ENCODE measurements at regions not wholly inside any gene's neighbourhood (a gene's known extent, or its start where the extent isn't known, plus 50 kb on each side); places are given as distances from the start of the nearest gene placed in this dataset.

- no peak for DNase-seq
Observed at GRCh38 chr3:59644479-59645402, 594.9 kb upstream of the CFAP20DC start.

GRCh38 chr3:59641169-59641899, 591.5 kb upstream of the CFAP20DC start:
- no peak for DNase-seq

GRCh38 chr3:59632760-59633573, 583.1 kb upstream of the CFAP20DC start:
- no peak for DNase-seq

GRCh38 chr3:59631482-59631881, 581.7 kb upstream of the CFAP20DC start:
- no peak for DNase-seq

GRCh38 chr3:59621037-59621436, 571.2 kb upstream of the CFAP20DC start:
- no peak for DNase-seq

- no peak for DNase-seq
Observed at GRCh38 chr3:59620325-59620724, 570.5 kb upstream of the CFAP20DC start.

- no peak for DNase-seq
Observed at GRCh38 chr3:59612444-59612715, 562.6 kb upstream of the CFAP20DC start.

GRCh38 chr3:59611649-59612443, 562.0 kb upstream of the CFAP20DC start:
- DNase-seq, result no peak

- DNase-seq, result no peak
Observed at GRCh38 chr3:59609657-59610348, 560.0 kb upstream of the CFAP20DC start.

GRCh38 chr3:59608356-59608755, 558.5 kb upstream of the CFAP20DC start:
- no peak for DNase-seq

GRCh38 chr3:59607656-59608055, 557.8 kb upstream of the CFAP20DC start:
- no peak for DNase-seq

GRCh38 chr3:59606638-59607266, 556.9 kb upstream of the CFAP20DC start:
- no peak for DNase-seq

- no peak for DNase-seq
Observed at GRCh38 chr3:59605944-59606534, 556.2 kb upstream of the CFAP20DC start.

GRCh38 chr3:59605318-59605717, 555.5 kb upstream of the CFAP20DC start:
- DNase-seq, result no peak

GRCh38 chr3:59601486-59601885, 551.7 kb upstream of the CFAP20DC start:
- DNase-seq, result no peak

- DNase-seq, result no peak
Observed at GRCh38 chr3:59600631-59601030, 550.8 kb upstream of the CFAP20DC start.

- no peak for DNase-seq
Observed at GRCh38 chr3:59596741-59597140, 546.9 kb upstream of the CFAP20DC start.

GRCh38 chr3:59595830-59596229, 546.0 kb upstream of the CFAP20DC start:
- no peak for DNase-seq

- DNase-seq, result no peak
Observed at GRCh38 chr3:59593380-59593779, 543.6 kb upstream of the CFAP20DC start.

GRCh38 chr3:59580996-59581395, 531.2 kb upstream of the CFAP20DC start:
- no peak for DNase-seq

GRCh38 chr3:59580499-59580898, 530.7 kb upstream of the CFAP20DC start:
- no peak for DNase-seq
